ENCODE measurements at regions not wholly inside any gene's neighbourhood (a gene's known extent, or its start where the extent isn't known, plus 50 kb on each side); places are given as distances from the start of the nearest gene placed in this dataset.

- H3K36me3 ChIP-seq = no peaks in the 10 kb centered on the region
- TF ChIP-seq POLR2A (IDR thresholded peaks at IDR 0.05) (no peak), CTCF (IDR thresholded peaks at IDR 0.05 in 4 of 5, conservative IDR thresholded peaks at IDR 0.05 in 1 of 5) (no peak)
- in situ Hi-C loops (cut with MboI; ENCODE audit: low sequenced_read_pairs in 4 of 4) = no loop called here
- no peak for DNase-seq
- intact Hi-C loops (cut with DNase I; ENCODE audit: low total_unique reads) = no loop called here
- no peaks in the 10 kb centered on the region for H3K4me1 ChIP-seq
- no peak overlapping the region for H3K4me3 ChIP-seq
- no peak overlapping the region for H3K27ac ChIP-seq
- H3K27me3 ChIP-seq = no peaks in the 10 kb centered on the region
- ATAC-seq = no peak
- no peaks in the 10 kb centered on the region for H3K9me3 ChIP-seq
Observed at GRCh38 chr11:24005202-24005876, 491.5 kb upstream of the LUZP2 start.

- no peaks in the 10 kb centered on the region for H3K4me1 ChIP-seq
- no peaks in the 10 kb centered on the region for H3K36me3 ChIP-seq
- no peak overlapping the region for H3K4me3 ChIP-seq
- H3K9me3 ChIP-seq = no peaks in the 10 kb centered on the region
- in situ Hi-C loops (cut with MboI; ENCODE audit: low sequenced_read_pairs in 4 of 4) = no loop called here
- no peaks in the 10 kb centered on the region for H3K27me3 ChIP-seq
- TF ChIP-seq POLR2A (IDR thresholded peaks at IDR 0.05) (no peak), CTCF (IDR thresholded peaks at IDR 0.05 in 4 of 5, conservative IDR thresholded peaks at IDR 0.05 in 1 of 5) (no peak)
- ATAC-seq (no peak), DNase-seq (no peak)
- H3K27ac ChIP-seq = no peak overlapping the region
- intact Hi-C loops (cut with DNase I; ENCODE audit: low total_unique reads) = no loop called here
Observed at GRCh38 chr11:24043842-24044241, 453.0 kb upstream of the LUZP2 start.

- Histone ChIP-seq H3K4me3 (no peak overlapping the region), H3K27ac (no peak overlapping the region), H3K27me3 (no peaks in the 10 kb centered on the region), H3K9me3 (no peaks in the 10 kb centered on the region), H3K36me3 (no peaks in the 10 kb centered on the region), H3K4me1 (no peaks in the 10 kb centered on the region)
- in situ Hi-C loops (cut with MboI; ENCODE audit: low sequenced_read_pairs in 4 of 4) (no loop called here), intact Hi-C loops (cut with DNase I; ENCODE audit: low total_unique reads) (no loop called here)
- TF ChIP-seq CTCF (IDR thresholded peaks at IDR 0.05 in 4 of 5, conservative IDR thresholded peaks at IDR 0.05 in 1 of 5) = no peak
- TF ChIP-seq POLR2A (IDR thresholded peaks at IDR 0.05) = no peak
- no peak for ATAC-seq
- no peak for DNase-seq
Observed at GRCh38 chr11:24046731-24047130, 450.1 kb upstream of the LUZP2 start.

- no peak for TF ChIP-seq CTCF (IDR thresholded peaks at IDR 0.05 in 4 of 5, conservative IDR thresholded peaks at IDR 0.05 in 1 of 5)
- no peak for TF ChIP-seq POLR2A (IDR thresholded peaks at IDR 0.05)
- intact Hi-C loops (cut with DNase I; ENCODE audit: low total_unique reads) = no loop called here
- Histone ChIP-seq H3K4me3 (no peak overlapping the region), H3K9me3 (no peaks in the 10 kb centered on the region), H3K4me1 (no peaks in the 10 kb centered on the region), H3K27me3 (no peaks in the 10 kb centered on the region), H3K36me3 (no peaks in the 10 kb centered on the region), H3K27ac (no peak overlapping the region)
- DNase-seq (no peak), ATAC-seq (no peak)
- in situ Hi-C loops (cut with MboI; ENCODE audit: low sequenced_read_pairs in 4 of 4) = no loop called here
Observed at GRCh38 chr11:24056051-24056450, 440.8 kb upstream of the LUZP2 start.

GRCh38 chr11:24060125-24060524 lies 436.7 kb upstream of the LUZP2 start:
- TF ChIP-seq POLR2A (IDR thresholded peaks at IDR 0.05) (no peak), CTCF (IDR thresholded peaks at IDR 0.05 in 4 of 5, conservative IDR thresholded peaks at IDR 0.05 in 1 of 5) (no peak)
- H3K27ac ChIP-seq = no peak overlapping the region
- H3K4me3 ChIP-seq = no peak overlapping the region
- H3K36me3 ChIP-seq = no peaks in the 10 kb centered on the region
- no peak for ATAC-seq
- H3K9me3 ChIP-seq = no peaks in the 10 kb centered on the region
- no peaks in the 10 kb centered on the region for H3K4me1 ChIP-seq
- intact Hi-C loops (cut with DNase I; ENCODE audit: low total_unique reads) (no loop called here), in situ Hi-C loops (cut with MboI; ENCODE audit: low sequenced_read_pairs in 4 of 4) (no loop called here)
- DNase-seq = no peak
- H3K27me3 ChIP-seq = no peaks in the 10 kb centered on the region
